OCI-LY7 (cell line): ENCODE measurements at regions not wholly inside any gene's neighbourhood (a gene's known extent, or its start where the extent isn't known, plus 50 kb on each side); places are given as distances from the start of the nearest gene placed in this dataset.

Experiments
- CTCF ChIP-seq: fragments of 200-600 bp; sonication (generic); conservative IDR thresholded peaks from 2 replicates; pipeline ENCODE4 v1.5.1; 2014; ENCODE audit warnings: mild to moderate bottlenecking, antibody characterized with exemption, low read length, moderate library complexity, mixed read lengths
- EZH2phosphoT487 ChIP-seq: fragments of 200-600 bp; sonication (generic); IDR thresholded peaks from 2 replicates; pipeline ENCODE4 v1.6.1; 2018; ENCODE audit warnings: low read depth, borderline replicate concordance, mild to moderate bottlenecking, mixed run types, antibody characterized with exemption, low read length, moderate library complexity, mixed read lengths

DNA sequence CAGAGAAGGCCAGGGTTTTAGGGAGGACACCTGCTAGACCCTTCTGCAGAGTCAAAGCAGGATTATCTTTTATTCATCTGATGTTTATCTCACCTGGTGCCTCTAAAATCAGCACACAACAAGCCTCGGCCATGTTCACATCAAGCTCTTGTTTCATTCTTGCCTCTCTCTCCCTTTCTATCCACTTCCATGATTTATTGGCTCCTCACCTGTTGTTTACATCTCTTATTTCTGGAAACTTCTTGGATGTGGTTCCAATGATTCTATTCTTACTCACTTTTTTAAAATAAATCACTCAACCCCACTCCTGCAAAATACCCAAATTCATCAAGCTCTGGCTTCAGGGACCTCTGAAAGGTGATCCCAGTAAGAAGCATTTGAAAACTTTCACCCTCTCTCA is 407.0 kb upstream of the KLF4 start:
- TF ChIP-seq CTCF, result no peak
- TF ChIP-seq EZH2phosphoT487, result no peak
